IMR-90 (cell line): ENCODE measurements at regions not wholly inside any gene's neighbourhood (a gene's known extent, or its start where the extent isn't known, plus 50 kb on each side); places are given as distances from the start of the nearest gene placed in this dataset.

Experiments used
- ATAC-seq: fragments of 200-7000 bp; cut with Tn5 transposase; 2 replicates; pipeline ENCODE4 v1.9.1; 2020; ENCODE audit warnings: low read depth, mild to moderate bottlenecking, moderate library complexity
- BruUV-seq: library from RNA; stranded (reverse); fragments of 400-500 nt; replicated peaks from 2 replicates; lab custom pipeline; 2021; lab: Mats Ljungman, UMichigan
- CTCF ChIA-PET: fragments of 300-600 bp; formaldehyde crosslinking; extraction: SDS; loops from one replicate; lab custom pipeline; 2021; ENCODE audit warnings: antibody characterized with exemption; lab: Yijun Ruan, JAX
- POLR2A ChIA-PET: fragments of 300-600 bp; sonication (Branson Sonifier 250); formaldehyde crosslinking; loops from one replicate; lab custom pipeline; 2022; ENCODE audit warnings: antibody characterized with exemption; ENCODE audit not compliant: unreplicated experiment; lab: Charles Lee
- DNase-seq: peaks from one replicate; pipeline ENCODE4 v3.0.0; 2013
- H2AFZ ChIP-seq: replicated peaks from 2 replicates; pipeline ENCODE3; 2013; ENCODE audit warnings: low read length, mild to moderate bottlenecking; ENCODE audit not compliant: poor library complexity
- H2AK5ac ChIP-seq: 2 replicates; pipeline ENCODE4 v1.6.1; 2013; ENCODE audit warnings: low read depth, low read length, inconsistent platforms
- H2AK9ac ChIP-seq: replicated peaks from 2 replicates; pipeline ENCODE3; 2013; ENCODE audit warnings: mild to moderate bottlenecking, low read depth, low read length, moderate library complexity; ENCODE audit not compliant: poor library complexity
- H2BK120ac ChIP-seq: 2 replicates; pipeline ENCODE4 v1.6.1; 2013; ENCODE audit warnings: low read depth, low read length, inconsistent platforms
- H2BK15ac ChIP-seq: 3 replicates; pipeline ENCODE4 v1.6.1; 2013; ENCODE audit warnings: low read depth, low read length, inconsistent platforms
- H2BK20ac ChIP-seq: 2 replicates; pipeline ENCODE4 v1.6.1; 2013; ENCODE audit warnings: low read depth, mild to moderate bottlenecking, inconsistent platforms, low read length, moderate library complexity
- H2BK5ac ChIP-seq: 2 replicates; pipeline ENCODE4 v1.6.1; 2013; ENCODE audit warnings: mild to moderate bottlenecking, low read depth, low read length, inconsistent platforms; ENCODE audit not compliant: poor library complexity, severe bottlenecking
- H3K14ac ChIP-seq: replicated peaks from 2 replicates; pipeline ENCODE4 v1.6.1; 2013; ENCODE audit warnings: low read depth, low read length, inconsistent platforms
- H3K18ac ChIP-seq: 2 replicates; pipeline ENCODE4 v1.6.1; 2013; ENCODE audit warnings: low read depth, low read length, control low read depth
- H3K23ac ChIP-seq: 2 replicates; pipeline ENCODE4 v1.6.1; 2013; ENCODE audit warnings: low read depth, low read length, inconsistent platforms
- H3K27ac ChIP-seq: 2 replicates; pipeline ENCODE4 v1.5.1; 2013; ENCODE audit warnings: mild to moderate bottlenecking, control low read depth, low read length; ENCODE audit not compliant: insufficient read depth
- H3K27me3 ChIP-seq: 2 replicates; pipeline ENCODE4 v1.6.1; 2013; ENCODE audit warnings: low read length; ENCODE audit not compliant: control insufficient read depth, insufficient read depth
- H3K36me3 ChIP-seq: 2 replicates; pipeline ENCODE4 v1.6.1; 2013; ENCODE audit warnings: low read length, mixed read lengths; ENCODE audit not compliant: control insufficient read depth, insufficient read depth
- H3K4ac ChIP-seq: 2 replicates; pipeline ENCODE4 v1.6.1; 2013; ENCODE audit warnings: low read depth, low read length, inconsistent platforms
- H3K4me1 ChIP-seq: 2 replicates; pipeline ENCODE4 v1.6.1; 2013; ENCODE audit warnings: low read length, mixed read lengths; ENCODE audit not compliant: control insufficient read depth, insufficient read depth
- H3K4me2 ChIP-seq: 2 replicates; pipeline ENCODE4 v1.6.1; 2013; ENCODE audit warnings: low read depth, mild to moderate bottlenecking, control low read depth, low read length, moderate library complexity
- H3K4me3 ChIP-seq: 2 replicates; pipeline ENCODE4 v1.5.1; 2013; ENCODE audit warnings: low read depth, mild to moderate bottlenecking, control low read depth, low read length, moderate library complexity; ENCODE audit not compliant: insufficient read depth
- H3K56ac ChIP-seq: 2 replicates; pipeline ENCODE4 v1.6.1; 2013; ENCODE audit warnings: low read length, inconsistent platforms; ENCODE audit not compliant: insufficient read depth; ENCODE audit errors: extremely low read depth
- H3K79me1 ChIP-seq, 2 experiments: 2 replicates each; pipeline ENCODE4 v1.6.1; 2013; ENCODE audit warnings: low read length in 2 of 2, inconsistent platforms in 1 of 2, low read depth in 1 of 2
- H3K9ac ChIP-seq: 2 replicates; pipeline ENCODE4 v1.6.1; 2013; ENCODE audit warnings: low read depth, low read length, control low read depth
- H3K9me1 ChIP-seq: 2 replicates; pipeline ENCODE4 v1.6.1; 2013; ENCODE audit warnings: low read length, inconsistent platforms; ENCODE audit not compliant: insufficient read depth
- H3K9me3 ChIP-seq: 2 replicates; pipeline ENCODE4 v1.6.1; 2013; ENCODE audit warnings: low read length; ENCODE audit not compliant: control insufficient read depth, insufficient read depth
- H4K20me1 ChIP-seq: 2 replicates; pipeline ENCODE4 v1.6.1; 2013; ENCODE audit warnings: low read length, inconsistent platforms; ENCODE audit not compliant: insufficient read depth
- H4K5ac ChIP-seq: 2 replicates; pipeline ENCODE4 v1.6.1; 2013; ENCODE audit warnings: mild to moderate bottlenecking, low read depth, low read length, control low read depth
- H4K8ac ChIP-seq, 2 experiments: 2 replicates each; pipeline ENCODE4 v1.6.1; 2013; ENCODE audit warnings: low read depth in 2 of 2, low read length in 2 of 2, control low read depth in 1 of 2, inconsistent platforms in 1 of 2
- H4K91ac ChIP-seq: 2 replicates; pipeline ENCODE4 v1.6.1; 2013; ENCODE audit warnings: low read depth, low read length, inconsistent platforms; ENCODE audit not compliant: insufficient read depth
- BHLHE40 ChIP-seq: fragments of 150-350 bp; IDR thresholded peaks from 2 replicates; pipeline ENCODE4 v1.6.1; 2016; ENCODE audit warnings: mild to moderate bottlenecking, low read depth, low read length
- CHD1 ChIP-seq: IDR thresholded peaks from 2 replicates; pipeline ENCODE4 v1.6.1; 2012; ENCODE audit warnings: low read depth, low read length, improper control_type of control experiment
- CTCF ChIP-seq: conservative IDR thresholded peaks from 2 replicates; pipeline ENCODE4 v1.5.1; 2012; ENCODE audit warnings: mild to moderate bottlenecking, low read depth, low read length, improper control_type of control experiment
- FOS ChIP-seq: fragments of 150-350 bp; IDR thresholded peaks from 2 replicates; pipeline ENCODE4 v1.6.1; 2016; ENCODE audit warnings: low read depth, low read length
- MAZ ChIP-seq: IDR thresholded peaks from 2 replicates; pipeline ENCODE4 v1.6.1; 2012; ENCODE audit warnings: low read depth, mild to moderate bottlenecking, low read length, improper control_type of control experiment, moderate library complexity, borderline replicate concordance
- MXI1 ChIP-seq: IDR thresholded peaks from 2 replicates; pipeline ENCODE4 v1.6.1; 2012; ENCODE audit warnings: low read depth, mild to moderate bottlenecking, low read length, moderate library complexity, borderline replicate concordance
- NFE2L2 ChIP-seq: fragments of 150-350 bp; IDR thresholded peaks from 2 replicates; pipeline ENCODE4 v1.6.1; 2016; ENCODE audit warnings: low read depth, mild to moderate bottlenecking, low read length
- POLR2A ChIP-seq: IDR thresholded peaks from 2 replicates; pipeline ENCODE4 v1.6.1; 2012; ENCODE audit warnings: mild to moderate bottlenecking, low read depth, low read length
- RAD21 ChIP-seq: IDR thresholded peaks from 2 replicates; pipeline ENCODE4 v1.6.1; 2012; ENCODE audit warnings: low read length, improper control_type of control experiment
- RCOR1 ChIP-seq: IDR thresholded peaks from 2 replicates; pipeline ENCODE4 v1.6.1; 2012; ENCODE audit warnings: mild to moderate bottlenecking, low read length, improper control_type of control experiment; ENCODE audit not compliant: insufficient replicate concordance
- RFX5 ChIP-seq: IDR thresholded peaks from 2 replicates; pipeline ENCODE4 v1.8.0; 2012; ENCODE audit warnings: low read depth, mild to moderate bottlenecking, low read length, moderate library complexity
- WGBS, 2 experiments: methylation state at CpG; one replicate each; pipeline versions ENCODE4 v1.1.5 to v1.1.7; 2013; ENCODE audit warnings: missing lambda C conversion rate in 2 of 2; ENCODE audit not compliant: insufficient read length in 1 of 2; ENCODE audit errors: extremely low coverage in 2 of 2; 5-methylcytosine and 5-hydroxymethylcytosine counted together
- dilution Hi-C: fragments of 300-500 bp; cut with HindIII; formaldehyde crosslinking; loops from one replicate; pipeline ENCODE4 v1.14.3; 2018; ENCODE audit warnings: low sequenced_read_pairs; ENCODE audit not compliant: unreplicated experiment
- in situ Hi-C: fragments of 300-500 bp; cut with MboI; formaldehyde crosslinking; loops from 3 replicates; pipeline ENCODE4 v1.14.3; 2019; ENCODE audit warnings: low sequenced_read_pairs, inconsistent platforms, mixed read lengths
- intact Hi-C: fragments of 100-400 bp; cut with micrococcal nuclease; formaldehyde crosslinking; loops from 2 replicates; pipeline ENCODE4 v1.10.0; 2022

GRCh38 chr20:48040491-48040890, 255.2 kb upstream of the SULF2 start:
- dilution Hi-C loops (no loop called here), intact Hi-C loops (no loop called here), in situ Hi-C loops (no loop called here)
- DNase-seq (no peak), ATAC-seq (no peak)
- Histone ChIP-seq H3K23ac (no peak overlapping the region), H4K20me1 (no peaks in the 10 kb centered on the region), H3K9ac (no peak overlapping the region), H3K4me2 (no peak overlapping the region), H2BK5ac (no peak overlapping the region), H2AFZ (no peak overlapping the region), H3K36me3 (no peaks in the 10 kb centered on the region), H3K4me1 (no peaks in the 10 kb centered on the region), H3K56ac (no peak overlapping the region), H2BK120ac (no peak overlapping the region), H2AK5ac (no peak overlapping the region), H3K27ac (no peak overlapping the region), H4K8ac (no peak overlapping the region), H3K9me1 (no peaks in the 10 kb centered on the region), H3K27me3 (no peaks in the 10 kb centered on the region), H2BK20ac (no peak overlapping the region), H2AK9ac (no peak overlapping the region), H4K91ac (no peak overlapping the region), H3K14ac (no peak overlapping the region), H2BK15ac (no peak overlapping the region), H3K18ac (no peak overlapping the region), H3K4me3 (no peak overlapping the region), H3K4ac (no peak overlapping the region), H3K79me1 (no peaks in the 10 kb centered on the region), H3K9me3 (peaks cover 5% of the 10 kb centered on the region), H4K5ac (no peak overlapping the region)
- POLR2A ChIA-PET = no interaction called here
- CTCF ChIA-PET = no interaction called here
- BruUV-seq = no TSS peak
- TF ChIP-seq RCOR1 (no peak), NFE2L2 (no peak), CTCF (no peak), MAZ (no peak), RFX5 (no peak), CHD1 (no peak), FOS (no peak), MXI1 (no peak), RAD21 (no peak), BHLHE40 (no peak), POLR2A (no peak)
- WGBS, 2 experiments = 100% methylated on average over 1 of the region's 6 CpGs; no CpG with 5 or more reads in 1 of the 2 experiments
